GM12878 (cell line): ENCODE measurements at regions not wholly inside any gene's neighbourhood (a gene's known extent, or its start where the extent isn't known, plus 50 kb on each side); places are given as distances from the start of the nearest gene placed in this dataset.

Source experiments
- CTCF ChIP-seq, 3 experiments: IDR thresholded peaks in 2 of 3; conservative IDR thresholded peaks in 1 of 3; 2 replicates each; pipeline ENCODE4 v1.5.1; 2011; ENCODE audit warnings: low read depth in 3 of 3, low read length in 3 of 3, mild to moderate bottlenecking in 3 of 3, control low read depth in 2 of 3, moderate library complexity in 2 of 3, inconsistent platforms in 1 of 3, mixed read lengths in 1 of 3; ENCODE audit not compliant: control insufficient read depth in 2 of 3, insufficient read depth in 1 of 3; ENCODE audit errors: extremely low read depth in 1 of 3
- POLR2AphosphoS5 ChIP-seq: IDR thresholded peaks from 2 replicates; pipeline ENCODE4 v1.6.1; 2011; ENCODE audit warnings: mild to moderate bottlenecking, low read length, inconsistent platforms
- YY1 ChIP-seq: IDR thresholded peaks from 2 replicates; pipeline ENCODE4 v1.6.1; 2011; ENCODE audit warnings: low read depth, mild to moderate bottlenecking, low read length
- ZBTB11 ChIP-seq: fragments of 450-650 bp; formaldehyde crosslinking; IDR thresholded peaks from 2 replicates; pipeline ENCODE4 v1.5.0; 2022; ENCODE audit warnings: mild to moderate bottlenecking, missing genetic modification characterization

GRCh38 chr3:94869059-94869547 lies 806.2 kb downstream of the NSUN3 start:
- TF ChIP-seq CTCF (IDR thresholded peaks at IDR 0.05 in 2 of 3, conservative IDR thresholded peaks at IDR 0.05 in 1 of 3; ENCODE audit: control insufficient read depth in 2 of 3, extremely low read depth in 1 of 3, insufficient read depth in 1 of 3, low read depth in 3 of 3, low read length in 3 of 3) (no peak), ZBTB11 (CRISPR knock-in tag) (no peak), POLR2AphosphoS5 (no peak), YY1 (no peak)
